HL-60 (cell line): ENCODE measurements at regions not wholly inside any gene's neighbourhood (a gene's known extent, or its start where the extent isn't known, plus 50 kb on each side); places are given as distances from the start of the nearest gene placed in this dataset.

Source experiments
- DNase-seq, 2 experiments: peaks; one replicate each; pipeline ENCODE4 v3.0.0-alpha.2; 2010 to 2020; ENCODE audit warnings: low read depth in 1 of 2, low spot score in 1 of 2
- H3K27ac ChIP-seq: fragments of 250-450 bp; sonication (Bioruptor Pico); replicated peaks from 2 replicates; pipeline ENCODE4 v1.5.1; 2020; ENCODE audit warnings: mild to moderate bottlenecking, moderate library complexity
- H3K27me3 ChIP-seq: fragments of 250-450 bp; sonication (Bioruptor Pico); 2 replicates; pipeline ENCODE4 v1.5.1; 2021; ENCODE audit warnings: mild to moderate bottlenecking, moderate library complexity; ENCODE audit not compliant: insufficient read depth, poor library complexity, severe bottlenecking
- H3K4me3 ChIP-seq: replicated peaks from 2 replicates; pipeline ENCODE4 v1.5.1; 2011; ENCODE audit warnings: mild to moderate bottlenecking, control low read depth, low read length; ENCODE audit not compliant: insufficient read depth
- CTCF ChIP-seq: IDR thresholded peaks from one replicate; pipeline ENCODE4 v1.5.1; 2011; ENCODE audit warnings: low read length, control low read depth, inconsistent platforms; ENCODE audit not compliant: insufficient read depth
- GABPA ChIP-seq: IDR thresholded peaks from 2 replicates; pipeline ENCODE4 v1.6.1; 2012; ENCODE audit warnings: low read depth
- POLR2AphosphoS5 ChIP-seq: IDR thresholded peaks from 2 replicates; pipeline ENCODE4 v1.6.1; 2012; ENCODE audit warnings: low read depth
- REST ChIP-seq: IDR thresholded peaks from 2 replicates; pipeline ENCODE4 v1.6.1; 2012; ENCODE audit warnings: low read depth; ENCODE audit not compliant: insufficient replicate concordance
- SPI1 ChIP-seq: IDR thresholded peaks from 2 replicates; pipeline ENCODE4 v1.6.1; 2012; ENCODE audit warnings: low read depth, mild to moderate bottlenecking, borderline replicate concordance

GRCh38 chr10:44194435-44194834 is 190.5 kb downstream of the CXCL12 start:
- Histone ChIP-seq H3K27me3 (no peaks in the 10 kb centered on the region), H3K4me3 (no peak overlapping the region), H3K27ac (no peak overlapping the region)
- TF ChIP-seq POLR2AphosphoS5 (no peak), CTCF (no peak), SPI1 (no peak), GABPA (no peak), REST (no peak)
- DNase-seq, result no peak

GRCh38 chr10:44193567-44194220 is 191.2 kb downstream of the CXCL12 start:
- H3K4me3 ChIP-seq, result no peak overlapping the region
- no peak for DNase-seq
- no peak overlapping the region for H3K27ac ChIP-seq
- TF ChIP-seq POLR2AphosphoS5, result no peak
- no peak for TF ChIP-seq REST
- TF ChIP-seq SPI1, result no peak
- TF ChIP-seq GABPA, result no peak
- TF ChIP-seq CTCF, result no peak
- no peaks in the 10 kb centered on the region for H3K27me3 ChIP-seq

GRCh38 chr10:44193166-44193565 is 191.7 kb downstream of the CXCL12 start:
- TF ChIP-seq POLR2AphosphoS5 (no peak), REST (no peak), SPI1 (no peak), GABPA (no peak), CTCF (no peak)
- H3K27ac ChIP-seq, result no peak overlapping the region
- H3K4me3 ChIP-seq, result no peak overlapping the region
- no peaks in the 10 kb centered on the region for H3K27me3 ChIP-seq
- no peak for DNase-seq
